Panc1 (cell line): ENCODE measurements at regions not wholly inside any gene's neighbourhood (a gene's known extent, or its start where the extent isn't known, plus 50 kb on each side); places are given as distances from the start of the nearest gene placed in this dataset.

Experiments
- ATAC-seq: fragments of 200-7000 bp; cut with Tn5 transposase; 2 replicates; pipeline ENCODE4 v1.9.1; 2020; ENCODE audit warnings: mild to moderate bottlenecking, moderate library complexity
- BruUV-seq: library from RNA; stranded (reverse); fragments of 400-500 nt; replicated peaks from 2 replicates; lab custom pipeline; 2021; lab: Mats Ljungman, UMichigan
- CTCF ChIA-PET: fragments of 300-600 bp; sonication (Branson Sonifier 250); formaldehyde crosslinking; loops from one replicate; lab custom pipeline; 2022; ENCODE audit warnings: antibody characterized with exemption; lab: Charles Lee
- POLR2A ChIA-PET: fragments of 300-600 bp; sonication (Branson Sonifier 250); formaldehyde crosslinking; loops from one replicate; lab custom pipeline; 2022; ENCODE audit warnings: antibody characterized with exemption; lab: Charles Lee
- DNase-seq: peaks from one replicate; pipeline ENCODE4 v3.0.0-alpha.2; 2010; ENCODE audit warnings: low read depth, low spot score
- H3K27ac ChIP-seq: 2 replicates; pipeline ENCODE4 v1.5.1; 2011; ENCODE audit warnings: mild to moderate bottlenecking, low read length, inconsistent platforms
- H3K27me3 ChIP-seq: fragments of 200-500 bp; sonication (Bioruptor generic); 2 replicates; pipeline ENCODE4 v1.6.0; 2014; ENCODE audit warnings: low read length, inconsistent platforms; ENCODE audit not compliant: control insufficient read depth, insufficient read depth
- H3K36me3 ChIP-seq: fragments of 200-500 bp; sonication (Bioruptor generic); 2 replicates; pipeline ENCODE4 v1.5.1; 2014; ENCODE audit warnings: inconsistent platforms, mild to moderate bottlenecking, low read length, moderate library complexity; ENCODE audit not compliant: control insufficient read depth, insufficient read depth
- H3K4me1 ChIP-seq: 2 replicates; pipeline ENCODE4 v1.5.1; 2011; ENCODE audit warnings: inconsistent platforms, mild to moderate bottlenecking, low read length, moderate library complexity; ENCODE audit not compliant: control insufficient read depth, insufficient read depth
- H3K4me3 ChIP-seq, 2 experiments: 2 replicates each; pipeline ENCODE4 v1.5.1; 2011 to 2012; ENCODE audit warnings: low read depth in 2 of 2, low read length in 2 of 2, mild to moderate bottlenecking in 2 of 2, inconsistent platforms in 1 of 2, moderate library complexity in 1 of 2
- H3K9me3 ChIP-seq: fragments of 200-500 bp; sonication (Bioruptor generic); 2 replicates; pipeline ENCODE4 v1.5.1; 2014; ENCODE audit warnings: low read depth, mild to moderate bottlenecking, inconsistent platforms, low read length, moderate library complexity; ENCODE audit not compliant: control insufficient read depth, insufficient read depth
- POLR2AphosphoS5 ChIP-seq: IDR thresholded peaks from 2 replicates; pipeline ENCODE4 v1.6.1; 2012; ENCODE audit warnings: mild to moderate bottlenecking, low read depth, low read length, moderate library complexity
- SIN3A ChIP-seq: IDR thresholded peaks from 2 replicates; pipeline ENCODE4 v1.6.1; 2012; ENCODE audit warnings: low read depth, mild to moderate bottlenecking, low read length, moderate library complexity, borderline replicate concordance; ENCODE audit not compliant: insufficient read depth
- TCF7L2 ChIP-seq: IDR thresholded peaks from 2 replicates; pipeline ENCODE4 v1.6.1; 2011; ENCODE audit warnings: mild to moderate bottlenecking, low read depth, low read length, inconsistent platforms
- in situ Hi-C: cut with HindIII; loops from 2 replicates; pipeline ENCODE4 v1.10.0; 2016; ENCODE audit warnings: low sequenced_read_pairs, low pct_unique_long_range_greater_than_20kb
- intact Hi-C: fragments of 100-400 bp; cut with micrococcal nuclease; formaldehyde crosslinking; loops from one replicate; pipeline ENCODE4 v1.10.0; 2022; ENCODE audit not compliant: unreplicated experiment
- TF ChIP-seq, protein P1 (sequence below): fragments of 450-650 bp; IDR thresholded peaks from 2 replicates; pipeline ENCODE4 v1.5.1; 2017; ENCODE audit warnings: mild to moderate bottlenecking
- TF ChIP-seq, protein P2 (sequence below), 2 experiments: IDR thresholded peaks; 2 replicates each; pipeline ENCODE4 v1.6.1; 2011 to 2012; ENCODE audit warnings: low read depth in 2 of 2, control low read depth in 1 of 2, low read length in 1 of 2, mild to moderate bottlenecking in 1 of 2, moderate library complexity in 1 of 2; ENCODE audit not compliant: insufficient read depth in 1 of 2

DNA sequence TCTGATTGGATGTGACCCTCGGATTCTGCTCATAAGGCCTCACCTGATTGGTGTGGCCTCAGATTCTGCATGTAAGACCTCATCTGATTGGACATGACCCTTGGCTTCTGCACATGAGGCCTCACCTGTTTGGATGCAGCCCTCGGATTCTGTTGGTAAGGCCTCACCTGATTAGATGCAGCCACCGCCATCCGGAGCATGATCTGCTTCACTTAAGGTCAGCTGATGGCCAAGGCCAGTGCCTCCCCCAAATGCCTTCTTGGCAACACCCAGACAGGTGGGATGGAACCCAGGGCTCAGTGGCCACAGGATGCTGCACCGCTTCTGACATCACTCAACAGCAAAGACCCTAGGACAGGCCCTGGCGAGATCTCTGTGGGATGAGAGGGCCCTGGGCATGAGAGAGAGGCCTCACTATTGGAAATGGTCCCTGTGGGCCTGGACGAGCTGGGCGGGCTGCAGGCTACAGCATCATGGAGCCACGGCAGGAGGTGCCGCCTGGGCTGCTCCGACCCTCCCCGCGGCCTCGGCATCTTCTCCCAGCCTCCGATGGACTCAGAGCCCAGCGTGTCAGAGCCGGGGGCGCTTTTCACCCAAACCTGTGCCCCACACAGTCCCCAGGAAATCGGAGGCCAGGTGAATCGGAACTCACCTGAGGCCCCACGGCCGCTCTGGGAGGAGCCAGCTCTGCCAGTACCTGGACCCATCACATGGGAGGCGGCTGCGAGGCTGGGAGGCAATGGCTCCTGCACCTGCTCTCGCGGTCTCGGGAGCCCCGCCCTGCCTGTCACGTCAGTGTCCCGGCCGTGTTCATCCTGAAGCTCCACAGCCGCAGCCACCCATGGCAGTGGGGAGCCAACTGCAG, 60.9 kb upstream of the ZNF469 start:
- DNase-seq (no peak), ATAC-seq (no peak)
- Histone ChIP-seq H3K9me3 (no peaks in the 10 kb centered on the region), H3K36me3 (no peaks in the 10 kb centered on the region), H3K27me3 (no peaks in the 10 kb centered on the region), H3K4me1 (no peaks in the 10 kb centered on the region), H3K27ac (no peak overlapping the region), H3K4me3 (no peak overlapping the region)
- CTCF ChIA-PET, result no interaction called here
- POLR2A ChIA-PET, result interaction anchor here (0.5 kb wide), 1 partner anchor 221 kb away, joined by 4 read pairs; no protein-coding TSS in a partner anchor
- TF ChIP-seq TCF7L2, result no peak
- TF ChIP-seq, protein P1, sequence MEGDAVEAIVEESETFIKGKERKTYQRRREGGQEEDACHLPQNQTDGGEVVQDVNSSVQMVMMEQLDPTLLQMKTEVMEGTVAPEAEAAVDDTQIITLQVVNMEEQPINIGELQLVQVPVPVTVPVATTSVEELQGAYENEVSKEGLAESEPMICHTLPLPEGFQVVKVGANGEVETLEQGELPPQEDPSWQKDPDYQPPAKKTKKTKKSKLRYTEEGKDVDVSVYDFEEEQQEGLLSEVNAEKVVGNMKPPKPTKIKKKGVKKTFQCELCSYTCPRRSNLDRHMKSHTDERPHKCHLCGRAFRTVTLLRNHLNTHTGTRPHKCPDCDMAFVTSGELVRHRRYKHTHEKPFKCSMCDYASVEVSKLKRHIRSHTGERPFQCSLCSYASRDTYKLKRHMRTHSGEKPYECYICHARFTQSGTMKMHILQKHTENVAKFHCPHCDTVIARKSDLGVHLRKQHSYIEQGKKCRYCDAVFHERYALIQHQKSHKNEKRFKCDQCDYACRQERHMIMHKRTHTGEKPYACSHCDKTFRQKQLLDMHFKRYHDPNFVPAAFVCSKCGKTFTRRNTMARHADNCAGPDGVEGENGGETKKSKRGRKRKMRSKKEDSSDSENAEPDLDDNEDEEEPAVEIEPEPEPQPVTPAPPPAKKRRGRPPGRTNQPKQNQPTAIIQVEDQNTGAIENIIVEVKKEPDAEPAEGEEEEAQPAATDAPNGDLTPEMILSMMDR, result no peak
- no peak for TF ChIP-seq POLR2AphosphoS5
- TF ChIP-seq, protein P2, sequence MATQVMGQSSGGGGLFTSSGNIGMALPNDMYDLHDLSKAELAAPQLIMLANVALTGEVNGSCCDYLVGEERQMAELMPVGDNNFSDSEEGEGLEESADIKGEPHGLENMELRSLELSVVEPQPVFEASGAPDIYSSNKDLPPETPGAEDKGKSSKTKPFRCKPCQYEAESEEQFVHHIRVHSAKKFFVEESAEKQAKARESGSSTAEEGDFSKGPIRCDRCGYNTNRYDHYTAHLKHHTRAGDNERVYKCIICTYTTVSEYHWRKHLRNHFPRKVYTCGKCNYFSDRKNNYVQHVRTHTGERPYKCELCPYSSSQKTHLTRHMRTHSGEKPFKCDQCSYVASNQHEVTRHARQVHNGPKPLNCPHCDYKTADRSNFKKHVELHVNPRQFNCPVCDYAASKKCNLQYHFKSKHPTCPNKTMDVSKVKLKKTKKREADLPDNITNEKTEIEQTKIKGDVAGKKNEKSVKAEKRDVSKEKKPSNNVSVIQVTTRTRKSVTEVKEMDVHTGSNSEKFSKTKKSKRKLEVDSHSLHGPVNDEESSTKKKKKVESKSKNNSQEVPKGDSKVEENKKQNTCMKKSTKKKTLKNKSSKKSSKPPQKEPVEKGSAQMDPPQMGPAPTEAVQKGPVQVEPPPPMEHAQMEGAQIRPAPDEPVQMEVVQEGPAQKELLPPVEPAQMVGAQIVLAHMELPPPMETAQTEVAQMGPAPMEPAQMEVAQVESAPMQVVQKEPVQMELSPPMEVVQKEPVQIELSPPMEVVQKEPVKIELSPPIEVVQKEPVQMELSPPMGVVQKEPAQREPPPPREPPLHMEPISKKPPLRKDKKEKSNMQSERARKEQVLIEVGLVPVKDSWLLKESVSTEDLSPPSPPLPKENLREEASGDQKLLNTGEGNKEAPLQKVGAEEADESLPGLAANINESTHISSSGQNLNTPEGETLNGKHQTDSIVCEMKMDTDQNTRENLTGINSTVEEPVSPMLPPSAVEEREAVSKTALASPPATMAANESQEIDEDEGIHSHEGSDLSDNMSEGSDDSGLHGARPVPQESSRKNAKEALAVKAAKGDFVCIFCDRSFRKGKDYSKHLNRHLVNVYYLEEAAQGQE (IDR thresholded peaks at IDR 0.05; ENCODE audit: insufficient read depth in 1 of 2, low read depth in 2 of 2, low read length in 1 of 2), result no peak
- TF ChIP-seq SIN3A, result no peak
- in situ Hi-C loops, result no loop called here
- intact Hi-C loops, result no loop called here
- BruUV-seq, result no TSS peak

DNA sequence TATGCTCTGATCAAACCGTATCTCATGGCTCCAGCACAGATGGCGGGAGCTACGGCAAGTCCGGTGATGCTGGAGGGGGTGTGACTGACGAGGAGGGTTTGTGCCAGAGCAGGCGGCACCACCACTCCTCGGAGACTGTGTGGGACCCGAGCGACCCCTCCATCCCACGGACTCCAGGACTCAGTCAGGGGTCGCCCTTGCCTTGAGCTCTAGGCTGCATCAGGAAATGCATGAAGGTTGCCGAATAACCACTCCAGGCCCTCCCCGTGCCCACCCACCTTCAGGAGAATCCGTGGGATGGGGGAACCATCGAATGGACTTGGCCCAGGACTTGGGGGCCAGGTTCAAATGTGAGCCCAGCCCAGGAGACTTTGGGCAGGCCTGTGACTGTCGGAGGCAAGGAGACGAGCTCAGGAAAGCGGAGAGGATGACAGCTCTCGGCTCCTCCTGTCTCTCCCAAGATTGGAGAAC, 60.2 kb upstream of the ZNF469 start:
- intact Hi-C loops, result no loop called here
- Histone ChIP-seq H3K36me3 (no peaks in the 10 kb centered on the region), H3K27me3 (no peaks in the 10 kb centered on the region), H3K27ac (no peak overlapping the region), H3K4me1 (no peaks in the 10 kb centered on the region), H3K9me3 (no peaks in the 10 kb centered on the region), H3K4me3 (no peak overlapping the region)
- CTCF ChIA-PET, result no interaction called here
- TF ChIP-seq SIN3A (no peak), TCF7L2 (no peak), POLR2AphosphoS5 (no peak)
- TF ChIP-seq, protein P1, result no peak
- TF ChIP-seq, protein P2 (IDR thresholded peaks at IDR 0.05; ENCODE audit: insufficient read depth in 1 of 2, low read depth in 2 of 2, low read length in 1 of 2), result no peak
- BruUV-seq, result no TSS peak
- DNase-seq (no peak), ATAC-seq (no peak)
- in situ Hi-C loops, result no loop called here
- POLR2A ChIA-PET, result no interaction called here
